ENCODE measurements at regions not wholly inside any gene's neighbourhood (a gene's known extent, or its start where the extent isn't known, plus 50 kb on each side); places are given as distances from the start of the nearest gene placed in this dataset.

GRCh38 chr7:127476618-127477017 is 84.1 kb upstream of the ZNF800 start:
- no peaks in the 10 kb centered on the region for H3K4me1 ChIP-seq (ENCODE audit: insufficient read depth, low read length, severe bottlenecking)
- no peaks in the 10 kb centered on the region for H4K20me1 ChIP-seq (ENCODE audit: insufficient read depth, low read length)
- H3K27me3 ChIP-seq (ENCODE audit: insufficient read depth, low read length), result no peaks in the 10 kb centered on the region
- no peak overlapping the region for H3K4me3 ChIP-seq (ENCODE audit: low read depth, low read length, poor library complexity, severe bottlenecking)
- no peak overlapping the region for H3K27ac ChIP-seq (ENCODE audit: low read depth, low read length, poor library complexity, severe bottlenecking)
- H3F3A ChIP-seq (ENCODE audit: insufficient read depth, low read length), result no peaks in the 10 kb centered on the region
- H3K4me2 ChIP-seq (ENCODE audit: low read length), result no peak overlapping the region
- H3K79me2 ChIP-seq (ENCODE audit: insufficient read depth, low read length), result no peaks in the 10 kb centered on the region
- TF ChIP-seq CTCF (IDR thresholded peaks at IDR 0.05; ENCODE audit: low read length), result no peak
- no peak for TF ChIP-seq EZH2 (IDR thresholded peaks at IDR 0.05; ENCODE audit: borderline replicate concordance, low read length)
- H3K36me3 ChIP-seq (ENCODE audit: insufficient read depth, low read length), result no peaks in the 10 kb centered on the region
- no peak overlapping the region for H2AFZ ChIP-seq (ENCODE audit: low read length)
- no peaks in the 10 kb centered on the region for H3K9me2 ChIP-seq (ENCODE audit: low read depth, low read length)
- H3K9ac ChIP-seq (ENCODE audit: low read length), result no peak overlapping the region
- H3K9me3 ChIP-seq (ENCODE audit: low read length), result no peaks in the 10 kb centered on the region

- Histone ChIP-seq H4K20me1 (ENCODE audit: insufficient read depth, low read length) (no peaks in the 10 kb centered on the region), H3K27ac (ENCODE audit: low read depth, low read length, poor library complexity, severe bottlenecking) (no peak overlapping the region), H2AFZ (ENCODE audit: low read length) (no peak overlapping the region), H3K4me3 (ENCODE audit: low read depth, low read length, poor library complexity, severe bottlenecking) (no peak overlapping the region), H3K9ac (ENCODE audit: low read length) (no peak overlapping the region), H3K36me3 (ENCODE audit: insufficient read depth, low read length) (no peaks in the 10 kb centered on the region), H3K4me2 (ENCODE audit: low read length) (no peak overlapping the region), H3K79me2 (ENCODE audit: insufficient read depth, low read length) (no peaks in the 10 kb centered on the region), H3K9me2 (ENCODE audit: low read depth, low read length) (no peaks in the 10 kb centered on the region), H3F3A (ENCODE audit: insufficient read depth, low read length) (no peaks in the 10 kb centered on the region), H3K27me3 (ENCODE audit: insufficient read depth, low read length) (no peaks in the 10 kb centered on the region), H3K4me1 (ENCODE audit: insufficient read depth, low read length, severe bottlenecking) (no peaks in the 10 kb centered on the region), H3K9me3 (ENCODE audit: low read length) (no peaks in the 10 kb centered on the region)
- no peak for TF ChIP-seq CTCF (IDR thresholded peaks at IDR 0.05; ENCODE audit: low read length)
- TF ChIP-seq EZH2 (IDR thresholded peaks at IDR 0.05; ENCODE audit: borderline replicate concordance, low read length), result no peak
Measured at GRCh38 chr7:127474457-127474856, 81.9 kb upstream of the ZNF800 start.

- Histone ChIP-seq H3K9me3 (ENCODE audit: low read length) (no peaks in the 10 kb centered on the region), H3K36me3 (ENCODE audit: insufficient read depth, low read length) (no peaks in the 10 kb centered on the region), H3K9ac (ENCODE audit: low read length) (no peak overlapping the region), H3K4me2 (ENCODE audit: low read length) (no peak overlapping the region), H2AFZ (ENCODE audit: low read length) (no peak overlapping the region), H3K4me1 (ENCODE audit: insufficient read depth, low read length, severe bottlenecking) (no peaks in the 10 kb centered on the region), H3F3A (ENCODE audit: insufficient read depth, low read length) (no peaks in the 10 kb centered on the region), H4K20me1 (ENCODE audit: insufficient read depth, low read length) (no peaks in the 10 kb centered on the region), H3K4me3 (ENCODE audit: low read depth, low read length, poor library complexity, severe bottlenecking) (no peak overlapping the region), H3K27ac (ENCODE audit: low read depth, low read length, poor library complexity, severe bottlenecking) (no peak overlapping the region), H3K79me2 (ENCODE audit: insufficient read depth, low read length) (no peaks in the 10 kb centered on the region), H3K9me2 (ENCODE audit: low read depth, low read length) (no peaks in the 10 kb centered on the region), H3K27me3 (ENCODE audit: insufficient read depth, low read length) (no peaks in the 10 kb centered on the region)
- TF ChIP-seq EZH2 (IDR thresholded peaks at IDR 0.05; ENCODE audit: borderline replicate concordance, low read length), result no peak
- no peak for TF ChIP-seq CTCF (IDR thresholded peaks at IDR 0.05; ENCODE audit: low read length)
Measured at GRCh38 chr7:127473409-127473808, 80.9 kb upstream of the ZNF800 start.

Data from OCI-LY1 (cell line).